ENCODE measurements at regions not wholly inside any gene's neighbourhood (a gene's known extent, or its start where the extent isn't known, plus 50 kb on each side); places are given as distances from the start of the nearest gene placed in this dataset.

DNA sequence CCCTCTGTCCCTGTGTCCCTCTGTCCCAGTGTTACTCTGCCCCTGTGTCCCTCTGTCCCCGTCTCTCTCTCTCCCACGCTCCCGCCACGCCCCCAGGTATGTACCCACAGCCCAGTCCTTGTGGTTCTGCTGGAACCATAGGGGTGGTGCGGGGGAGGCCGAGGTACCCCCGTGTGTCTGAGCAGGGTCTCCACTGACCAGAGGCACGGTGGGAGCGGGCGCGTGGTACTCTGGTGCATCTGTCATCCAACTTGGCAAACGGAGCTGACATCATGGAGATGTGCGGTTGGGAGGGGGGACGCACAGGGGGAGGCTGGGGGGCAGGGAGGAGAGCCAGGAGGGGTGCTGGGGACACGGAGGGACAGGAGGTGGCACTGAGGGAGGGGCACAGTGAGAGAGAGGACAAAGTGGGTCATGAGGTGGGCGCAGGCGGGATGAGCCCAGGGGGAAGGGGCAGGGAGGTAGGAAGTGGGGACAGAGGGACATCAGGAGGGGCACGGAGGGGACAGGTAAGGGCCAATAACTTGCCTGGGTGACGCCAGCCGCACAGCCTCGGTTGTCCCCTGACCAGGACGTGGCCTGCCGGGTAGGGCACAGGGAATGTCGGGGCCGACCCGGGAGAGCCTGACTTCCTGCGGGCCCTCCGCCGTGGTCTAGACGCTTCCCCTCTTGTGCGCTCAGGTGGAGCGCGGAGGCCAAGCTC is 163.6 kb upstream of the PDE10A start:
- H3K27me3 ChIP-seq: no peaks in the 10 kb centered on the region
- H3K36me3 ChIP-seq: no peaks in the 10 kb centered on the region
- H3K4me3 ChIP-seq: no peak overlapping the region
- TF ChIP-seq POLR2AphosphoS5 (IDR thresholded peaks at IDR 0.05) (no peak), POLR2A (IDR thresholded peaks at IDR 0.05) (no peak), EP300 (IDR thresholded peaks at IDR 0.05) (no peak)
- TF ChIP-seq, protein P1, sequence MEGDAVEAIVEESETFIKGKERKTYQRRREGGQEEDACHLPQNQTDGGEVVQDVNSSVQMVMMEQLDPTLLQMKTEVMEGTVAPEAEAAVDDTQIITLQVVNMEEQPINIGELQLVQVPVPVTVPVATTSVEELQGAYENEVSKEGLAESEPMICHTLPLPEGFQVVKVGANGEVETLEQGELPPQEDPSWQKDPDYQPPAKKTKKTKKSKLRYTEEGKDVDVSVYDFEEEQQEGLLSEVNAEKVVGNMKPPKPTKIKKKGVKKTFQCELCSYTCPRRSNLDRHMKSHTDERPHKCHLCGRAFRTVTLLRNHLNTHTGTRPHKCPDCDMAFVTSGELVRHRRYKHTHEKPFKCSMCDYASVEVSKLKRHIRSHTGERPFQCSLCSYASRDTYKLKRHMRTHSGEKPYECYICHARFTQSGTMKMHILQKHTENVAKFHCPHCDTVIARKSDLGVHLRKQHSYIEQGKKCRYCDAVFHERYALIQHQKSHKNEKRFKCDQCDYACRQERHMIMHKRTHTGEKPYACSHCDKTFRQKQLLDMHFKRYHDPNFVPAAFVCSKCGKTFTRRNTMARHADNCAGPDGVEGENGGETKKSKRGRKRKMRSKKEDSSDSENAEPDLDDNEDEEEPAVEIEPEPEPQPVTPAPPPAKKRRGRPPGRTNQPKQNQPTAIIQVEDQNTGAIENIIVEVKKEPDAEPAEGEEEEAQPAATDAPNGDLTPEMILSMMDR (IDR thresholded peaks at IDR 0.05): no peak
- peak in 1 of 2 donors; percentile 75 for DNase-seq
- H3K4me1 ChIP-seq: no peaks in the 10 kb centered on the region
- no peaks in the 10 kb centered on the region for H3K9me3 ChIP-seq
- H3K27ac ChIP-seq: no peak overlapping the region
- ATAC-seq (ENCODE audit: low FRiP score in 2 of 2): peak; percentile 12 to 54
- WGBS, 2 donors: 88 to 92% methylated on average over 22 to 25 of the region's 33 CpGs

DNA sequence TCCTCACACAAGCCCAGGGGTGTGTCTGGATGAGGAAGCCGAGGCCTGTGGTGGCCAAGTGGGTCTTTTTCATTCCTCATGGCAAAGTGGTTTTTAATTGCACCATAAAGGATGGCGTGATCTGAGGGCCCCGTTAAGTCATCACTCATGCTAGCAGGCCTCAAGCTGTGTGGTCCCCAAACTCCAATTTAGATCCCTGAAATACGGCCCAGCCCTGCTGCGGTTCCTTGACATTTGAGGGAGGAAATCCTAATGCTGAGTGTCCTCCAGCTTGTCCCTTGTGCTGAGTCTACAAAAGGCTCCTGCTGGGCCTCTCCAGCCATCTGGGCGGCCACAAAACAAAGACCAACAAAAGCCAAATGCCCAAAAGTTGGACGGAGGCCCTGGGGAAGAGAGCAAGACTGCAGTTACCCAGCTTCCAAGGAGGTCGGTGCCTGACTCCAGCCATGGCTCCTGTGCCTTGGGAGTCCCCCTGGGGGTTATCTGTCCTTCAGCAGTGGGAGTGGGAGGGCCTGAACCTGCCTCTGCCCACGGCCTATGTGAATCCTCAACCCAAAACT is 162.3 kb upstream of the PDE10A start:
- TF ChIP-seq, protein P1 (IDR thresholded peaks at IDR 0.05): no peak
- TF ChIP-seq POLR2AphosphoS5 (IDR thresholded peaks at IDR 0.05): no peak
- no peak for TF ChIP-seq EP300 (IDR thresholded peaks at IDR 0.05)
- TF ChIP-seq POLR2A (IDR thresholded peaks at IDR 0.05): no peak
- DNase-seq (no peak), ATAC-seq (ENCODE audit: low FRiP score in 2 of 2) (no peak)
- no peak overlapping the region for H3K27ac ChIP-seq
- H3K27me3 ChIP-seq: no peaks in the 10 kb centered on the region
- no peaks in the 10 kb centered on the region for H3K36me3 ChIP-seq
- no peak overlapping the region for H3K4me3 ChIP-seq
- no peaks in the 10 kb centered on the region for H3K4me1 ChIP-seq
- no peaks in the 10 kb centered on the region for H3K9me3 ChIP-seq
- WGBS, 2 donors: 85 to 90% methylated on average over 4 to 9 of the region's 9 CpGs

DNA sequence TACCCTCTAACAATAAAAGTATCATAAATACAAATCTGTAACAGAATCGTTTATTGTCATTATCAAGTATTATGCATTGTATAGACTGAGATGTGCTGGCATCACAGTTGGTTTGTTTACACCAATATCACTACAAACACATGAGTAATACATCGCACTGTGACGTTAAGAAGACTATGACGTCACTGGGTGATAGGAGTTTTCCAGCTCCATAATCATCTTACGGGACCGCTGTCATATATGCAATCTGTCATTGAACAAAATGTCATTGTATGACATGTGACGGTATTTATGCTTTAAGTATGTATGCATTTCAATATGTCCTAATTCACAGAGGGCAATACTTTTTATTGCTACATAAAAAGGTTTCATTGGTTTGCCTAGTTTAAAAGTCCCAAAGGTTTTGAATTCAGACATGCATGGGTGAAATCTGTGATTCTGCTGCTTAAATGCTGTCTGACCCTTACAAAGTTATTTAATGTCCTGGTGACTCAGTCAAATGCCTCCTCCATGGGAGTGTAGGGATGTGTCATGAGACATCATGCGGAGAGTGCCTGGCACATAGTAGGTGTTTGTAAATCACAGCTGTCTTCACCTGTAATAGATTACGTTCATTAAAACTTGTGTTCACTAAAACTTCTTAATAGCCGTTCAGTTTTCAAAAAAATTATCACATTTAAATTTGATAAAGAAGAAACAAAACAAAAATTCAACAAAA is 160.7 kb upstream of the PDE10A start:
- ATAC-seq (ENCODE audit: low FRiP score in 2 of 2): no peak
- TF ChIP-seq, protein P1 (IDR thresholded peaks at IDR 0.05): no peak
- no peak for TF ChIP-seq EP300 (IDR thresholded peaks at IDR 0.05)
- TF ChIP-seq POLR2AphosphoS5 (IDR thresholded peaks at IDR 0.05): no peak
- no peak for TF ChIP-seq POLR2A (IDR thresholded peaks at IDR 0.05)
- WGBS, 2 donors: 93 to 94% methylated on average over 10 of the region's 10 CpGs
- H3K27me3 ChIP-seq: no peaks in the 10 kb centered on the region
- no peak overlapping the region for H3K4me3 ChIP-seq
- H3K27ac ChIP-seq: no peak overlapping the region
- DNase-seq: no peak
- no peaks in the 10 kb centered on the region for H3K36me3 ChIP-seq
- no peaks in the 10 kb centered on the region for H3K4me1 ChIP-seq
- H3K9me3 ChIP-seq: no peaks in the 10 kb centered on the region

DNA sequence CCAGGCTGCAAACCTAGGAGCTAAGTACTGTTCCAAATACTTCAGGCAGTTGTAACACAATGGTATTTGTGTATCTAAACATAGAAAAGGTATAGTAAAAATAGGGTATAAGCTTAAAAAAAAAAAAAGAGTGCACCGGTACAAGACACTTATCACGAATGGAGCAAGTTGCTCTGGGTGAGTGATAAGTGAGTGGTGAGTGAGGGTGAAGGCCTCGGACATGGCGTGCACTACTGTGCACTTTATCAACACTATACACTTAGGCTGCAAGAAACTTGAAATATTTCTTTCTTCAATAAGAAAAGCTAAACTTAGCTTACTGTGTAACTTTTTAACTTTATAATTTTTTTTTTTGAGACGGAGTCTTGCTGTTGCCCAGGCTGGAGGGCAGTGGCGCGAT is 159.5 kb upstream of the PDE10A start:
- Histone ChIP-seq H3K9me3 (no peaks in the 10 kb centered on the region), H3K27ac (no peak overlapping the region), H3K4me3 (no peak overlapping the region), H3K36me3 (no peaks in the 10 kb centered on the region), H3K27me3 (no peaks in the 10 kb centered on the region), H3K4me1 (no peaks in the 10 kb centered on the region)
- WGBS, 2 donors: 89 to 91% methylated on average over 7 of the region's 7 CpGs
- no peak for DNase-seq
- ATAC-seq (ENCODE audit: low FRiP score in 2 of 2): no peak
- TF ChIP-seq EP300 (IDR thresholded peaks at IDR 0.05) (no peak), POLR2A (IDR thresholded peaks at IDR 0.05) (no peak), POLR2AphosphoS5 (IDR thresholded peaks at IDR 0.05) (no peak)
- TF ChIP-seq, protein P1 (IDR thresholded peaks at IDR 0.05): no peak
